ENCODE measurements at regions not wholly inside any gene's neighbourhood (a gene's known extent, or its start where the extent isn't known, plus 50 kb on each side); places are given as distances from the start of the nearest gene placed in this dataset.

DNA sequence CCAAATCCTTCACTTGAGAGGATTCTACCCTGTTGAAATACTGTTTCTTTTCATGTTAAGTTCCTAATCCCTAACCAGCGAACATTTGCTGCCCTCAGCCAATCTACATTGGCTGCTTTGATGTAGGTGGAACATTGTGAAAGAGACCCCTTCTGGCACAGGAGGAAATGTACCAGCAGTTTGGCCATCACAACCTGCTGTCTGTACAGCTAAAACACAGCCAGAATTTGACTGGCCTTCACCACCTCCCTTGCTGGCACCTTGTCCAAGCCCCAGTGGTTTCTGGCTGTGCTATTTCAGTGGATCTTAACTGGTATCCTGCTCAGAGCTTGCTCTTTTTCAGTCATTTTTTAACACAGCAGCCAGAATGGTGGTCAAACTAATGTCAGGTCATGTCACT is 202.1 kb upstream of the EPHA7 start:
- no peak for DNase-seq

DNA sequence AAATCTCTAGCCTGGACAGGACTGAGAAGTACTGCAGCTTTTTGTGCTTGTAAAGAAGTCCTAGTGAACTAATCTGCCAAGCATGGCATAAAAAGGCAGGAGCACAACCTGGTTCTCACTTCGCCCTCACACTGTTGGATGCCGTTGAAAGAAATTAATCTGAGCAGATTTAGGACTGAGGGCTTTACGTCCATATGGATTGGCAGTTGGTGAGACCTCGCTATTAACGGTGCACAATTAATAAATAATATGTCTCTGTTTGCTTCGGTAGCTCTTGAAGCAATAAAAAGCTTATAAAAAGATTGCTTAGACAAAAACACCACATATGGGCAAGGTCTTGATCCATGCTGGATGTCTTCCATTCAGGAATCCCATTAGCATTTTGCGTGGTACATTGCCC is 185.6 kb upstream of the EPHA7 start:
- DNase-seq = no peak

DNA sequence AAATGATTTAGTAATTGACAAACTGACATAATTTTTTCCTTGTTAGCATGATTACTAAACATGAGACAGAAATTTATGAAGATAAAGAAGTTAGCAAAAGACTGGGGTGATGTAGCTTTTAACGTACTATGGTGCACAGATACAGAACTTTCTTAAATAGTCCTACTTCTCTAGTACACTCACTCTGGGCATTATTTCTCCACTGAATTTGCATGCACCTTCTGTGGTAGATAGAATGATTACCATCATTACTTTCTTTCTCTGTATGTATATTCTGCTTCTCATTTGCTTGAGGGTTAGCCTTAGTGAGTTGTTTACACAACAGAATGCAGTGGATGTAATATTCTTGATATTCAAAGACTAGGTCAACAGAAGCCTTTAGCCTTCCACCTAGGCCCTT is 173.1 kb upstream of the EPHA7 start:
- no peak for DNase-seq

DNA sequence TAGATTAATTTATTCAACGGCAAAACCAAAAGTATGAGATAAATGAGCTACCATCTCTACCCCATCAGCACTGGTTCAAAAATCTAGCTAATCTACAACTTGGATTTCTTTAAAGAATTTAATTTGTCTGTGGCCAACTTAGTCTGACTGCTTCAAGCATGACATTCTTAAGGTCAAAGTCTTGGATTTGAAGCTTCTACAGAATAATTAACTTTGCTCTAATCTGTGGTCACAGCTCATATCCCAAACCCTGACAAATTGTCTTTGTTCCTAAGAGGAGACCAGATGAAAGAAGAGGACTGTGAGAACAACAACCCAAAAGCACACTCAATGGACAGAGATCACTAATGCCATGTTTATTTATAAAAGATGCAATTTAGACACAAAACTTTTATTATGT is 166.9 kb upstream of the EPHA7 start:
- DNase-seq = no peak

DNA sequence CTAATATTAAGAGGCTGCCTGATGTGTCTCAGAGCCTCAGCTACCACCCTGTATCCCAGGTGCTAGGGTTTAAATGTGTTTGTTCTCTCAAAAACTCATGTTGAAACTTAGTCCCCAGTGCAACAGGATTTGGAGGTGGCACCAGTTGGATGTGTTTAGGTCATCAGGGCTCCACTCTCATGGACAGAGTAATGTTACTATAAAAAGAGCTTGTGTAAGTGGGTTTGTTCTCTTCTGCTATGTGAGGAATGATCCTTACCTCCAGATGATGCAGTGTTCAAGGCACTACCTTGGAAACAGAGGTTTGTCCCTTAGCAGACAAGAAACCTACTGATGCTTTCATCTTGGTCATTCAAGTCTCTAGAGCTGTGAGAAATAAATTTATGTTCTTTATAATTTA is 164.9 kb upstream of the EPHA7 start:
- no peak for DNase-seq

DNA sequence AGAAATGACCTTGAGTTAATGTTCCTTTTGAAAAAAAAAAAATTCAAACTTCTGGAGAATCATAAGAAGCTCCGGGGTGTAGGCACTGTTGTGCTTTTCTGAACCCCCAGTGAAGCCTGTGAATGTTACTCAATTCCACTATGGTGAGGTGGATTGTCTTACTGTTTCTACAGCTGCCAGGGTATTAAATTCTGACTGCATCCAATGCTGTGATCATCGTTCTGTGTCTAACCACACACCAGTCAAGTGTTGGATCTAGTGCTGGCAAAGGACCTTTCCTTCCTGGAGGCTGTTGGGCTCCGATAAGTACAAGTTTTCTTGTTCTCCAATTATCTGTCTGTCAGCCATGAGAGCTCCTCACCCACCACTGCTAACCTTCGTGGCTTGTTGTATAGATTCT is 162.0 kb upstream of the EPHA7 start:
- no peak for DNase-seq

DNA sequence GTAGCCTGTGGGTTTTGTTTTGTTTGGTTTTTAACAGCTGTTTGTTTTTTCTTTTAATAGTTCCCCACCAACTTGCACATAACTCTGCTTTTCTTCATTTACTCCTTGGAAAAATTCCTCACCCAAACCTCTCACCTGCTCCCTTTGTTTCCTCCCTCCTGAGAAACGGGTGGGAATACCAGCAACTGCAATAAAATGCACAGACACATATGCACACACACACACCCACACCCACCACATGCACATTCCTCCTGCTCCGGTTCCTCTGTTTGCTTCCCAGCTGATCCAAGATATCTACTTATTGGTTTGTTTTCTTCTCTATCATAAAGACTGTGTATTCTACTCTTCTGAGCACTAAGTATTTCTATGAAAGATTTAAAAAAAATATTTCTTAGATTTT is 161.1 kb upstream of the EPHA7 start:
- no peak for DNase-seq

DNA sequence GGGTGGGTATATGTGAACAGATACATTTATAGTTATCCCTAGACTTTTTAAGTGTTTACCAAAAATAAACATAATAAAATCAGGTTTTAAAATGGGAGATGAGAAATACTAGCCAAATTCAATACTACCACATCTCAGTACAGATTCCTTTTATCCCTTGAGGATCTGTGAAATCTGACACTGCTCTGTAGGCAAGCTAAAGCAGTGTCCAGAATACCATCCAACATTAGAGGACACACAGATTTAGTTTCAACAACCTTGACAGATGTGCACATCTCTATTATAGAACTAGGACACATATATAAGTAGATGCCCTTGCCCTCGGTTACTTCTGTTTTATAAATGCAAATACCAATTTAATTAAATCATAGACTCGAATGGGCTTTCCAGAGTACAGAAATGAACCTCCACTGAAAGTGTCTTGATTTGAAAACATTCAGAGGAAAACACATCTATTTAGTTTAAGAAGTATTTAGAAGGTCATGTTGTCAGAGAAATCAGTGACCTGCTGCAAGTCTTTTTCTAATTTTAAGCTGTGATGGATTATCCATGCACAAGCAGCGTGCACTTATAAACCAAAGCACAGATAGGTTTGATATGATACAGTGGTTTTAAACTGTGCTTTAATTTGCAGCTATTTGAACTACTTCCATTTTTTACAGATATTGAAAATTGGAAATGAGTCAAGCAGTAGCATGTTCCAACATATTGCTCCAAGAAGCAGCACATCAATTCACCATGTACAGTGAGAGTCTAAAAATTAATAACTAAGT is 156.3 kb upstream of the EPHA7 start:
- DNase-seq = no peak

DNA sequence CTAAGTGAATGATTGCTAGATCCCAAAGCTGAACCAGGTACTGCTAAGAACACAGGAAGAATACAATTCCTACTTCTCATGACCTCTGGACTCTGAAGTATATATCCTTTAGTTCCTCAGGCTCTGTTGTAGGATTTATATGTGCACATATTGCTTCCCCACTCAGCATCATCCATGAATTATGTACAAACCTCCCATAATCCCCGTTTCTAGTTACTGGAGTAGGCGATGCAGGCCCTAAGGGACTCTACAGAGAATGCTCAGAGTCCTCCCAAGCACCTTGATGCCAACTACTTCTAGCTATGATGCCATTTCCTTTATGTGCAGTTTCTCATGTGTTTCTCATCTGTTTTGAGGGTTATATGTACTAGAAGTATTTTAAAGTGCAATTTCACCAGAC is 154.9 kb upstream of the EPHA7 start:
- DNase-seq = no peak

DNA sequence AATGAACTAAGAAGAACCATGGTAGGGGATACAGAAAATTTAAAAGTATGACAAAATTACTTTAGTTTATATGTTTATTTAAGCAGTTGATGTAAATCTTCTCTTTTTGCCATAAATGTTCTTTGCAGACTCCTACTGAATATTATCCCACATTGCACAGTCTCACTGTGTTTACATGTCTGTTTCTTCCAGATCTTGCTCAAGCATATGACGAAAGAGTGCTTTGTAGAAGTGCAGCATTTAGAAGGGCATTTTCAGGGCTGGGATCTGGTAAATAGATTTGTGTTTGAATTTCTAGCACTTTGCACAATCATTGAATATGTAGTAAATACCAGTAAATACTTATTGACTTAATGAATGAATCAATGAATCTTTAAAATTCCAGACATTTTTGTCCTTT is 152.0 kb upstream of the EPHA7 start:
- DNase-seq = no peak

DNA sequence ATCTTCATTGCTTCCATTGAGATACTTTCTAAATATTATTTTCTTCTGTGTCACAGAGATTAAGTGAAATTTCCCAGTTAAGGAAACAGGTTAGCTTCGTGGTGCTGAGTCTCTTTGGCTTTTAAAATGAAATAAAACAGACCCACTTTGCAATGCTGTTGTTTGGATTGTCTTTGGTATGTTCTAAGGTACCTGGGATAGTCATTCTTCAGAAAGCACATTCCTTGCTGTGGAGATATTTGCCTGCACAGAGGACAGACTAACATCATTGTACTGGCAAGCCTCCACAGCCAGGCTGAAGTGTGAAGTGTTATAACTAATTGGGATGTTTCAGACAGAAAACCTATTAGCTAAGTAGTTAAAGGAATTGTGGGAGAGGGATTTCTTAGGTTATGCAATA is 148.8 kb upstream of the EPHA7 start:
- no peak for DNase-seq

DNA sequence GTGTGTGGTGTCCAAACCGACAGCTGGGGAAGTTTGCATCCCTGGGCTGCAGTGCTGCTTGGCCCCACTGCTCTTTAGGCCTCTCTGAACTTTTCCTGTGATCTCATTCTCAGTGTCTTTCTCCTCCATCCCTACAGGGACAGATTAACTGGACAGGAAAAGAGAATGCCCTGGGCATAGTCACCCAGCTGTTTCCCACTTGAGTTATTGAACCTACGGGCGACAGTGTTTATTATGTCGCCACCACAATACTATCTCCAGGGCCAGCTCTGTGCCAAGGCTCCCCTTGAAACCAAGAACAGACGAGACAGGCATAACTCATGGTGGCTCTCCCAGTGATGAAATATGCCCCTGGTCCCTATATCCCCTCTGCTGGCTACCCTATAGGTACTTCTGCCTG is 147.8 kb upstream of the EPHA7 start:
- no peak for DNase-seq

DNA sequence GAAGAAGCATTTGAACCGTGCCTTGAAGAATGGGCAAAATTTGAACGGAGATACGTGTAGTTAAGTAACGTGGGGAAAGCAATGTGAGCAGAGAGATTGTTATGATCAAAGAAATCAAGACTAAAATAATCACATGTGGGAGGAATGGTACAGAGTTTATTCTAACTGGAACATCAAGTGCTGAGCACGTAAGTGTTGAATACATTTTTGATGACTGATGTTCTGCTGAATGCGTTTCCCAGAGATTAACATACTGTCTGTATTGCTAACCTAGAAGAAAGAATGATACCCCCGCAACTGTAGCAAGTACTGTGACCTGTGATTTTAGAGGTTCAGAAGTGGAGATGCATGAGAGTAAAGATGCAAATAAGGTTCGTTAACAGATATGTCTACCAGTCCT is 146.9 kb upstream of the EPHA7 start:
- DNase-seq = no peak

DNA sequence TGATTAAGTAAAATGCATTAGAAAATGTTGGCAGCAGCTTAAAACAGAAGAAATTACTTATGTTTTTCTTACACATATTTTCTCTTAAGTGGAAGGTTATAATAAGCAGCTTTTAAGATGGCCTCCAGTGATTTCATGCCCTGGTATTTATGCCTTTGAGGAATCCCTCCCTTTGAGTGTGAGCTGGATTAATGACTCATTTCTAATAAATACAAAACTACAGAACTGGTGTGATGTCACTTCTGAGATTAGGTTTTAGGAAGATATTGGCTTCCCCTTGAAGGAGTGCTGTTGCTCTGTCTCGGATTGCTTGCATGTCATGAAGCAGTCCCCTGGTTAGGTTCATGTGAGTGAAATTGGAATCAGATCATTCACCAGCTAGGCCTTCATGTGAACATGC is 143.2 kb upstream of the EPHA7 start:
- DNase-seq = no peak

DNA sequence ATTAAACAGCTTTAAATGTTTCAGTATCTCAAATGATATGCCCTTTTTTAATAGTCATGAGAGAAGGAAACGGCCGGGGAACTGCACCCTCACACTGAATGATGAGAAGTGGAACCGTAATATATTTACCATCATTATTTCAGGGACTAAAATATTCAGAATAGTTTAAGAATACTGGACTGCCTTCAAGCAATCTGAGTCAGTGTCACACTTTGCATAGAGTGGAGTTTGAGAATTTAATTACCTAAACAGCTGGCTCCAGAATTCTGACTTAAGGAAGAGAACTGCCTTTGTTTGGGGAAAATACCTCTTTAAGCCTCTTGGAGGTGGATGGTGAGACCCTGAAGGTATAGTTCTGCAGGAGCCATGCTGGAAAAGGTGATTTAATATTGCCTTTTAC is 135.9 kb upstream of the EPHA7 start:
- no peak for DNase-seq

DNA sequence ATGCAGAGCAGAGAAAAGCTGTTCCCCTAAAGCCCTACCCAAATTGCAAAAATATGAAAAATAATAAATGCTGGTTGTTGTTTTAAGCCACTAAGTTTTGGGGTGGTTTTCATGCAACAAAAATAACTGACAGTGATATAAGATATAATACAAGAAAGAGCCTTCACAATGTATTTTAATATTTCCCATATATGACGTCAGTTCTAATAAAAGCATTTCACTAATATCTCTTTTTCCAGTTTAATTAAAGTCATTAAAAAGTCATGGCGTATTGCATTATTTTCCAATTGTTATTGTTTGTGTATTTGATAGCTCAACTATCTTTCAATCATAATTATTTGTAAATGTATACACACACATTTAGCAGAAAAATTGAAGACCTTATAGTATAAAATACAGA is 134.7 kb upstream of the EPHA7 start:
- DNase-seq = no peak

DNA sequence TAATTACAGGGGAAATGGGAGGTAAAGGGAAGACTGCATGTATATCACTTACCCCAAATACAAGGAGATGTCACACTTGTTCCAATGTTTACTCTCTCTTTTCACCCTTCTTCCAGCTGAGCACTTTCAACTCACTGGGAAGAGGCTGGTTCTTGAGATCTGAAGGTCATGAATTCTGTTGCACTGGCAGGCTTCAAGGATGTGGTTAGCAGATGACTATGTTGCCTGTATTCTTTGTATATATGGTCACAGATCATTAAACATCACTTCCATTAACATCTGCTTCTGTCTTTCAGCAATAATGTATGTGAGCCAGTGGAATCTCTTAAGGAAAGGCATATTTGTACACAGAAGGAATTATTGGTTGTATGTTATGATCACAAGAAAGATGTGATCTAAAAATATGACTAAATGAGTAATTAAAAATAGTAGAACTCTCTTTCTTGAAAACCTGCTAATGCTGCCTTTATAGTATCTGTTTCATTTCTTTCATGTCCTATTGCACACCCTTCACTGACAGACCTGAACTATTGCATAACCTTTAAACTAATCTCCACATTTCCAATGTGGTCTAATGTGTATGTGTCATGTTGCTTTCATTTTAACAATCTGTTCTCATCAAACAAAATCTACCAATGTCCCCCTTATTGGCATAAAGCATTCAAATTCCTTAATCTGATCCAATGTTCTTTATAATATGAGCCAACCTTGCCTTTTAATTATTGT is 131.4 kb upstream of the EPHA7 start:
- DNase-seq = no peak

DNA sequence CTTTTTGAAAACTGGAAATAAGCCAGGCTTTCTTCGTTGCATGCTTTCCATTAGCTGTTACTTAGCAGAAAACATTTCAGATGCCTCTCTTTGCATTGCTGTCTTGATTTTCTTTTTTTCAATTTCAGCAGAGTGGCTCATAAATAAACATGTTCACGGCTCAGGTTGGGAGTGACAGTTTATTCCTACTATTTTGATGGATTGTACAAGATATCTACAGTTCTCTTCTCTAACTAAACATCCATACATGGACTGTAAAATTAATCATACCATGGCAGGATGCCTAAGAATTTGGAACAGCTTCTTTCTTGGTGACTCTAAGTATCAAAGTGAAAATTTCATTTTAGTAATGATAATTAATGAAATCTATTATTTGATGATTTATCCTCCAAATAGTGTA is 130.5 kb upstream of the EPHA7 start:
- DNase-seq = no peak

DNA sequence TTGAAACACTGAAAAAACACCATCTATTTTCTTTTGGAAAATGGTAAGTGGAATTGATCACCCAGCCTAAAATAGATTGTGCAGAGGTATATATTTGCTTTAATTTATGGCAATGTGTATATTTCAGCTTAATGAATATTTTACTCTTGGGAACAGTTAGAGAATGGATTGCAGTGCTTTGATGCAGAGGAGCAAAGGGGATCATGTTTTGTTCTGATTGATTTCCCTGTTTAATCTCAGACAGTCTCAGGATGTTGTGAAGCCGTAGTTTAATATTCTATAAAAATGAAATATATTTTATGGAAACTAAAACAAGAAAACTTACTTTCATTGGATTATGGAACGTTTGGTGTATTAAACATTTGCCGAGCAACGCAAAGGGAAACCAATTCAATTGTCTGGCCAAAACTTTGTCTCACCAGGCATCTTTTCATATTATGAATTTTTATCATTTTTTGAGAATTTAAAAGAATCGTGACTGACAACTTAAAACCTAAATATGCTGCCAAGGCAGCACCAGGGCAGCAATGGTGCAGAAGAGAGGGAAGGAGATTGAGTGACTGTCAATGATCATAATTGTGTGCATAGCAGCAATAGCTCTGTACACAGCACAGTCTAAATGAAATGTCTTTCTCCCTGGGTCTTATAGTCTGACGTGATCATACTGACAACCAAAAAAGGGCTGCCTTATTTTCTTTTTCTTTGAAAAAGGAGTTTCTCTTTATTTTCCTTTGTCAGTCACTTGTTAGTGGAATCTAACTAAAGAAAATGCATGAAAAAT is 105.5 kb upstream of the EPHA7 start:
- DNase-seq = no peak

DNA sequence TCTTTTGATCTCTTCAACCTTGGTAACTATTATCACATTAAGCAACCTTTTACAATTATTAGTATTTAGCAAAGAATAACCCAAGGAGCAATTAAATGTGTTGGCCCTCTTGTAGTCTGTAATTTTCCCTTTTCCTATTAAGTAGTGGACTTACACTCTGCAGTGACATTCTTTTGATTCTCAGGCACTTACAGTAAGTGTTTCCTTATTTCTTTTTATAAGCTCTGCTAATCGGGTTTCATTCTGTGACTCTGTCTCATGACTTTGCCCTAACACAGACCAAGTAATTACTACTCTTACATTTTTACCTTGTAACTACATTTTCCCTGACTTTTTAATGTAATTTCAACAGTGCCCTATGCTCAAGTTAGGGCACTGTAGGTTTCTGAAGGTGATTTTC is 104.0 kb upstream of the EPHA7 start:
- DNase-seq = no peak

DNA sequence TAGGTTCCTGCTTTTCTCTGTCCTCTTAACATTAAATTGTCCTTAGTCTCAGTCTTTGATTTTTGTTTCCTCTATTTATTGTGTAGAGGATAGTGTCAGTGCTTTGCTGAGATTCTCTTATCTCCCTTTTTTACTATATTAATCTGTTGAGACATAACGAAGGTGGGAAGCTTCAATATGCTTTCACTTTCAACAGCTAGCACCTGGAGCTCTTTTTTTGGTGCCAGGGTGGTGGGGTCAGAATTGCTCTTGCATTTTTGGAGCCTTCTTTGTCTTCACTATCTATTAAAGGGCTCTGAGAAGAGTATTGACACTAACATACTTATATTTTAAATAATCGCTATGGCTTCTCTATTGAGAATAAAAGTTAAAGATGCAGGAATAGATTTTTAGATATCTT is 97.1 kb upstream of the EPHA7 start:
- DNase-seq = no peak

DNA sequence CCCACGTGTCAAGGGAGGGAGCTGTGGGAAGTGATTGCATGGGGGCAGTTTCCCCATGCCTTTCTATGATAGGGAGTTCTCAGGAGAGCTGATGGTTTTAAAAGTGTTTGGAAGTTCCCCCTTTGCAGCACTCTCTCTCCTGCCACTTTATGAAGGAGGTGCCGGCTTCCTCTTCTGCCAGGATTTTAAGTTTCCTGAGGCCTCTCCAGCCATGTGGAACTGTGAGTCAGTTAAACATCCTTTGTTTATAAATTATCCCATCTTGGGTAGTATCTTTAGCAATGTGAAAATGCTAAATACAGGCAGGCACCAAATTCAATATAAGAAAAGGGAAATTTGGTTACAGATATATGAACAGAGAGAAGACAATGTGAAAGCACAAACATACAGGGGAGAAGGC is 96.4 kb upstream of the EPHA7 start:
- no peak for DNase-seq

DNA sequence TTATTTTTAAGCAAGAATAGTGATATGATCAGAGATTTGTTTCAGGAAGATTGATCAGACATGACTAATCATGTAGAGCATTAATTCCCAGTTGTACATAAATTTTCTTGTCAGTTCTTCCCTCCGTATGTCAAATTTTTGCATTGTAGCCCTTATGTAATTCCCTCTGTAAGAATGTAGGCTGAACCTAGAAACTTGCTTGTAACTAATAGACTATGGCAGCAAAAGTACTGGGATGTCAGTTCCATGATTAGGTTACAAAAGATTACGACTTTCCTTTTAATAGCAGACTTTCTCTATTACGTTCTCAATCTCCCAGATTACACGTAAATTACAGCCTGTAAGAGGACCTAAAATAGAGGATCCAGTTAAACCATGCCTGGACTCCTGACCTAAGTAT is 79.4 kb upstream of the EPHA7 start:
- no peak for DNase-seq

DNA sequence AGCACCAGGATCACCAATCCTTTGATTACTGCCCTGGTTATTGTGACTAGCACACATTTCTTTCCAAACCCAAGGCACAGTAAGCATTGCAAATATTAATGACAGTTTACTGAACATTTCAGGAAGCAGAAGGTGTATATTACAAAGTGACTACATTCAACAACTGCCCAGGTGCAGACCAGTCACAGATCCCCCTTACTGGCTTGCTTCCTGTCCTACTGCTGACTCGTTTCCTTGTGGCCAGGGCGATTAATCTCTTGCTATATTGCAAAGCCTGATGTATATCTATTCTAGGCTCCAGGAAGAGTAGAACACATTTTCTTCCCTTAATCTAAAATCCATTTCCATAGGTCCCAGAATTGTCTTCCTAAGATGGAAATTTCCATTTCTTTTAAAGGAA is 77.2 kb upstream of the EPHA7 start:
- DNase-seq = no peak
